ENCODE measurements at regions not wholly inside any gene's neighbourhood (a gene's known extent, or its start where the extent isn't known, plus 50 kb on each side); places are given as distances from the start of the nearest gene placed in this dataset.

- intact Hi-C loops (cut with micrococcal nuclease) = no loop called here
- no peak overlapping the region for H3K4me2 ChIP-seq (ENCODE audit: low read length)
- POLR2A ChIA-PET (ENCODE audit: unreplicated experiment) = no interaction called here
- peaks cover 95% of the 10 kb centered on the region for H3K27me3 ChIP-seq (ENCODE audit: low read length)
- H3K9me3 ChIP-seq (ENCODE audit: low read length) = no peaks in the 10 kb centered on the region
- H3K9ac ChIP-seq (ENCODE audit: low read length) = no peak overlapping the region
- H2AFZ ChIP-seq (ENCODE audit: low read length) = no peak overlapping the region
- H4K20me1 ChIP-seq (ENCODE audit: low read length) = no peaks in the 10 kb centered on the region
- no peak overlapping the region for H3K4me3 ChIP-seq (ENCODE audit: low read length)
- no peaks in the 10 kb centered on the region for H3F3A ChIP-seq (ENCODE audit: low read length, unreplicated experiment)
- CTCF ChIA-PET = no interaction called here
- TF ChIP-seq EZH2 (IDR thresholded peaks at IDR 0.05; ENCODE audit: low read length, unreplicated experiment) (no peak), CTCF (conservative IDR thresholded peaks at IDR 0.05; ENCODE audit: low read depth, low read length) (no peak), EZH2phosphoT487 (IDR thresholded peaks at IDR 0.05; ENCODE audit: borderline replicate concordance, low read length) (no peak)
- no peaks in the 10 kb centered on the region for H3K36me3 ChIP-seq (ENCODE audit: low read depth, low read length)
- DNase-seq (no peak), ATAC-seq (no peak)
- BruUV-seq (replicated peaks) = no TSS peak
- H3K27ac ChIP-seq (ENCODE audit: low read length) = no peak overlapping the region
- no peaks in the 10 kb centered on the region for H3K4me1 ChIP-seq (ENCODE audit: insufficient read depth, low read length)
- no peaks in the 10 kb centered on the region for H3K9me2 ChIP-seq (replicated peaks; ENCODE audit: low read length)
- H3K79me2 ChIP-seq (ENCODE audit: low read length) = no peaks in the 10 kb centered on the region
These were observed 163.7 kb downstream of the CDH26 start for GRCh38 chr20:60121903-60122302.

- Histone ChIP-seq H4K20me1 (ENCODE audit: low read length) (no peaks in the 10 kb centered on the region), H3K9ac (ENCODE audit: low read length) (no peak overlapping the region), H3K4me1 (ENCODE audit: insufficient read depth, low read length) (no peaks in the 10 kb centered on the region), H3K27ac (ENCODE audit: low read length) (no peak overlapping the region), H3K36me3 (ENCODE audit: low read depth, low read length) (no peaks in the 10 kb centered on the region), H3K4me2 (ENCODE audit: low read length) (no peak overlapping the region), H3K27me3 (ENCODE audit: low read length) (peaks cover 89% of the 10 kb centered on the region), H3F3A (ENCODE audit: low read length, unreplicated experiment) (no peaks in the 10 kb centered on the region), H2AFZ (ENCODE audit: low read length) (no peak overlapping the region), H3K9me2 (replicated peaks; ENCODE audit: low read length) (no peaks in the 10 kb centered on the region), H3K9me3 (ENCODE audit: low read length) (no peaks in the 10 kb centered on the region), H3K79me2 (ENCODE audit: low read length) (no peaks in the 10 kb centered on the region), H3K4me3 (ENCODE audit: low read length) (no peak overlapping the region)
- TF ChIP-seq EZH2 (IDR thresholded peaks at IDR 0.05; ENCODE audit: low read length, unreplicated experiment) (no peak), EZH2phosphoT487 (IDR thresholded peaks at IDR 0.05; ENCODE audit: borderline replicate concordance, low read length) (no peak), CTCF (conservative IDR thresholded peaks at IDR 0.05; ENCODE audit: low read depth, low read length) (no peak)
- no TSS peak for BruUV-seq (replicated peaks)
- ChIA-PET CTCF (no interaction called here), POLR2A (ENCODE audit: unreplicated experiment) (no interaction called here)
- DNase-seq (no peak), ATAC-seq (no peak)
- intact Hi-C loops (cut with micrococcal nuclease) = no loop called here
These were observed 164.4 kb downstream of the CDH26 start for GRCh38 chr20:60122671-60123070.

GRCh38 chr20:60123096-60123495 lies 164.9 kb downstream of the CDH26 start:
- Histone ChIP-seq H3K9me2 (replicated peaks; ENCODE audit: low read length) (no peaks in the 10 kb centered on the region), H3K4me3 (ENCODE audit: low read length) (no peak overlapping the region), H3K79me2 (ENCODE audit: low read length) (no peaks in the 10 kb centered on the region), H3K4me2 (ENCODE audit: low read length) (no peak overlapping the region), H3K27me3 (ENCODE audit: low read length) (peaks cover 85% of the 10 kb centered on the region), H2AFZ (ENCODE audit: low read length) (no peak overlapping the region), H4K20me1 (ENCODE audit: low read length) (no peaks in the 10 kb centered on the region), H3K27ac (ENCODE audit: low read length) (no peak overlapping the region), H3K36me3 (ENCODE audit: low read depth, low read length) (no peaks in the 10 kb centered on the region), H3K9ac (ENCODE audit: low read length) (no peak overlapping the region), H3F3A (ENCODE audit: low read length, unreplicated experiment) (no peaks in the 10 kb centered on the region), H3K9me3 (ENCODE audit: low read length) (no peaks in the 10 kb centered on the region), H3K4me1 (ENCODE audit: insufficient read depth, low read length) (no peaks in the 10 kb centered on the region)
- intact Hi-C loops (cut with micrococcal nuclease) = no loop called here
- TF ChIP-seq EZH2phosphoT487 (IDR thresholded peaks at IDR 0.05; ENCODE audit: borderline replicate concordance, low read length) (no peak), EZH2 (IDR thresholded peaks at IDR 0.05; ENCODE audit: low read length, unreplicated experiment) (no peak), CTCF (conservative IDR thresholded peaks at IDR 0.05; ENCODE audit: low read depth, low read length) (no peak)
- ChIA-PET CTCF (no interaction called here), POLR2A (ENCODE audit: unreplicated experiment) (no interaction called here)
- DNase-seq (no peak), ATAC-seq (no peak)
- BruUV-seq (replicated peaks) = no TSS peak
